HG02571 (cell line): ENCODE measurements at regions not wholly inside any gene's neighbourhood (a gene's known extent, or its start where the extent isn't known, plus 50 kb on each side); places are given as distances from the start of the nearest gene placed in this dataset.
"Not testable (repeated sequence)": the region's sequence is repeated elsewhere in the genome, so short reads cannot be mapped to it uniquely, and the experiment has no call there.

ENCODE experiments used
- ATAC-seq: cut with Tn5 transposase; IDR thresholded peaks from one replicate; pipeline ENCODE4 v1.9.1; 2021; ENCODE audit warnings: mild to moderate bottlenecking, moderate library complexity; ENCODE audit not compliant: unreplicated experiment

DNA sequence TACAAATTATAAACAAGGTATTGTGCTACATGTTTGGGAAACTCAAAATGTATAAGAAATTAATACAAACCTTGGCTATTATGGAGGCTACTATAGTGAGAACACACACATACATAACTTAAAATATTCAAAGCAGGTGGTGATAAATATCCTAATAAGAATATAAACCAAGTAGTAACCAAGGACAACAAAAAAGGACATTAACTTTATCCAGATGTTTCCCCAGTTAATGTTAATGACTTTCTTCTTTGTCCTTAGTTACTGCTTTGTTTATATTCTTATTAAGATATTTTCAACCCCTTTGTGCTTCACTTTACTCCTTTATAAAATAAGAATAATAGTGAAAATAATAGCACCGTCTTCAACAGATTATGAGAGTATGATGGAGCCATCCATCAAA, 241.6 kb downstream of the CALCRL start:
- no peak for ATAC-seq

DNA sequence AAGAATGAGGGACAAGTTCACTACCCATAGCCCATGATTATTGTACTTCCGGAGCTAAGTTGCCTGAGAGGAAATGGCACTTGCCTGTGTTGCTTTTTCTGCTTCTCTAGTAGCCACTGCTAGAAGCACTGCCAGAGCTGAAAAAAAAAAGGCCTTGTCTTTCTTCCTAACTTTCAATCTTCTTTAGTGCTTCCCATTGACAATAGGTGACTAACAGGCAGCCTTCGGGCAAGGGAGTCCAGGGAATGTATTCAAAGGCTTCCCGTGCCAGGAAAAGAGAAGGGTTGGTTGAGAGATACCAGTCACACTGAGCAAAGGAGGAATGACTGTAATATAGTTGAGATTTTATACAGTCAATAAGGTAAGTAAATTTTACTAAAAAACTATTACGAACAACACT, 242.0 kb downstream of the CALCRL start:
- ATAC-seq, result no peak

DNA sequence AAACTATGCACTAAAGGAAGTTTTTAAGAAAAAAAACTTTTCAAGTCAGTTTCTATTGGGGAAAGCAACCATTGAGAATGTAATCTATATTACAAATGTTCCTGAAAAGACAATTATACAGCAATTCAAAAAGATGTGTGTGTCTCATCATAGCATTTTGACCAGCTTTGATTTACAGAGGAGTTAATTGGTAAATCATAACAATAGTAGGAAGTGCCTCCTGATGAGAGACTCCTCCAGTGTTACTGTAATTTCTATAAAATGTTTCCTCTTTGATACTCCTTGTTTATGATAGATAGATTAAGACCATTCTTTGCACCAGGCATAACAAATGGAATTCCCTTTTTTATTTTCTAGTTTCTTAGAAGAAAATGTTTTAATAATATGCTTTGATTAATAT, 249.9 kb downstream of the CALCRL start:
- ATAC-seq, result no peak

DNA sequence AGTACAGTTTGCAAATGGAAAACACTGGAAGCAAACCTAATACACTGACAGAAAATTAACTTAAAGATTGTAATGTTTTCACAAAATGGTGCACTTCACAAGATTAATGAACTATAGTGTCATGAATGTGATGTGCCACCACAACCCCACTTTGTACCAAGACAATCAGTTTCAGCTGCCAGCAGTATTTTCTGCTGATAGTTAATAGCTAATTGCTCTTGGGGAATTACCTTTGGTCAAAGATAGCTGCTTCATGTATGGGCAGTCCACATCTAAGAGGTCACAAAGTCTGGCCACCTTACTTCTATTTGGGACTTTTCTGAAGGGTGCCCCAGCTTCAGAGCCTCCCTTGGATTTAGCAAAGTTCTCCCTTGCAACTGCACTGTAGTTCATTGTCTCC, 254.0 kb downstream of the CALCRL start:
- no peak for ATAC-seq

GRCh38 chr2:187188783-187189631, 259.0 kb downstream of the CALCRL start:
- ATAC-seq, result no peak

DNA sequence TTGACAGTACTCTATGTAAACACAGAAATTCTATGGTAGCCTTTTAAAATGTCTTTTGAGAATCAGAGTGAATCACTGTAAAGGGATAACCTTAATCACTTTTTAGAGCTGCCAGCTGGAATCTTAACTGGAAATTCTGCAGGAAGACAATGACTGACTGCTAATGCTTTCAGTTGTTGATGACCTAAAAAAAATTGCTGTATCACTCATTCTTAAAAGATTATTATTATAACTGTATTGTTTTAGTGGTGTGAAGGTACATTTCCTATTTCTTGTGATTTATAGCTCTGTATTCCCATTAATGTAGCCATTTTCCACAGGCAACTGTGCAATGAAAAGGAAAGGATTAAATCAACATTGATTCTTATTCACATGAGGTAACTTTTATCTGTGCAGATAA, 260.5 kb downstream of the CALCRL start:
- ATAC-seq, result no peak

GRCh38 chr2:187180529-187180928, 267.5 kb downstream of the CALCRL start:
- no peak for ATAC-seq

- ATAC-seq, result not testable (repeated sequence)
Measured at GRCh38 chr2:187178876-187179275, 269.2 kb downstream of the CALCRL start.

GRCh38 chr2:187177253-187177652, 270.8 kb downstream of the CALCRL start:
- ATAC-seq, result no peak

DNA sequence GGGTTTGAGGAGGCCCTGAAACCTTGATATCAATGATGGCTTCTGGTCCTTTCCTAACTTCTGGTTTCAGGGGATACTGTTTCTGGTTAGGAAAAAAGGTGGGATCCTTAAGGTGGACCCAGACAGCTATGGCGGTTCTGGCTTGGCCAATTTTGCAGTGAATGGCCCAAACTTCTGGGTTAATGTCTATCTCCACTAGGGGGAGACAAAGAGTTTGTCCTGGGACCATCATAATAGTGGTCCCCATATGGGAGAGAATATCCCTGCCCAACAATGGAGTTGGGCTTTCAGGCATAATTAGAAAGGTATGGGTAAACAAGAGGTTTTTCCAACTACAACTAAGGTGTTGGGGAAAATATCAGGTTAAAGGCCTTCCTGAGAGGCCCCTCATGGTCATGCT, 273.5 kb downstream of the CALCRL start:
- no peak for ATAC-seq

GRCh38 chr2:187171318-187171717, 276.7 kb downstream of the CALCRL start:
- ATAC-seq, result no peak

- no peak for ATAC-seq
Measured at GRCh38 chr2:187169864-187170263, 278.2 kb downstream of the CALCRL start.

- ATAC-seq, result peak; percentile 68
Measured at GRCh38 chr2:187168720-187169713, 279.0 kb downstream of the CALCRL start.

- ATAC-seq, result no peak
Measured at GRCh38 chr2:187167491-187167890, 280.6 kb downstream of the CALCRL start.

DNA sequence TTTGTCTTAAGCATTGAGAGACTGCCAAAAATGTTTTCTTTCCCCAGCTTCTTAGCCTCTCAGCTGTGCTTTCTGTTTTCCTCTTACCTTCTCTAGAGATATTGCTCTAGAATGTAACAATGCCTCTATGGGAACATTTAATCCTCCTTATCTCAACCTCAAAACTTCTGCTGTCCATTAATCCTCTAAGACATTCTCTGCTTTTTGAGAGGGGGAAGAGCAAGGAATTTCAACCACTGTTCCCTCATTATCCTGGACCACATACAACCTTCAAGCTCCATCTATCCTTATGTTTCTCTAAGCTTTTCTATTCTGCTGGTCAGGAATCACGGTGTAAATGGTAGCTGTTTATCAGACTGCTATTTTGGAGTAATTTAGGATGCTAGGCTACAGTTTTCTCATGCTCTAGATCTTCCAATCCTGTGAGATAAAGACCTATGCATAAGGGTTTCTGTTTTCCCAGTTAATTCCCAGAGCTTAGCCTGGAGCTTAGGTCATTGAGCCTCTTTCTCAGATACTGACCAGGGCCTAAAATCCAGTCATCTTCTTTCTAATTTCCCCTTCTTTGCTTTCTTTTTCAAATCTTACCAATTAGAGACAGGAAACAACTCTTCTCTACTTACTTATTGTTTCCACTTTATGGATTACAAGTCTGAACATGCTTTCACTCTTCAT, 282.0 kb downstream of the CALCRL start:
- ATAC-seq, result no peak

DNA sequence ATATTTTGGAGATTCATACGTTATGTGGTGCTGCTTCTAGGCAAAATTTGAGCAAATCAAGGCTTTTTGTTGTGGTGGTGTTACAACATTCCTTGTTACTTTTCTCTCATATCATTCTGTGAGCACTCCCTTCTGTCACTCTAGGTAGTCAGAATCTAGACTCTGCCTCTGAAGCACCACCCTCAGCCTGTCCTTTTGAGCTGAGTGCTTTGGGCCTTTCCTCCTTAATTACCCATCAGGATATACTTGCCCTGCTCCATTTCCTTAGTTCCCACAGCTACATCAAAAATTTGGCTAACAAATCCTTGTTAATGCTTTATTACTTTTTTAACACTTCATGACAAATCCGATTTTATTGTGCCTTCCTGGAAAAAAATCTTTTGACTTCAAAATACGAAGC, 289.6 kb downstream of the CALCRL start:
- ATAC-seq, result no peak

DNA sequence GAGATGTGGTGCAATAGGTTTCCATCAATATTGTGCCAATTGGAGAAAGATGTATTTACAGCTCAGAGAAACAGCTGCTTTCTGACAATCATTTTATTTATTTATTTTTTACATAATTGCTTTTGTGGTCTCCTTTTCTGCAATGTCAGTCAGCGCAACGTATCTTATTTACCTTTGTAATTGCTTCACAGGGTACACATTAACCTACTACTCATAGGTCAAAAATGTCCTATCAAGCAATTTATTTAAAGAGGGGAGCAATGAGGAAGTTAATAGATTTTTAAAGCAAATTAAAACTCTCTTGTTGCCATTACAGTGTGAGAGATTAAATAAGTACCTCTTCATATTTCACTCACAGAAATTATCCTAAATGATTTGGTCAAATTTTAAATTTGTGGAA, 291.0 kb downstream of the CALCRL start:
- no peak for ATAC-seq

DNA sequence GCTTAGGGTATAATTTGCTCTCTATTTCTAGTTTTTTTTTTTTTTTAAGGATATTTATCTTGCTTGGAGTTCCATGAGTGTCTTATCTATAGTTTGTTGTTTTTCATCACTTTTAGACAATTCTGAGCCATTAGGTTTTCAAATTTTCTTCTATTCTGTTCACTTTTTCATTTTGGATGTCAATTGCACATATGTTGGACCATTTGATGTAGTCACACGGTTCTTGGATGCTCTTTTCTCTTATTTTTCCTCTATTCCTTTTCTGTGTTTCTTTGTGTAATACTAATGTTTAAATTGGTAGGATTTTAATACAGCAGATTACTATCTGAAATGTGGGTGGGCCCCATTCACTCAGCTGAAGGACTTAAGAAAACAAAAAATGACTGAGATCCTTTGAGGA, 292.6 kb downstream of the CALCRL start:
- ATAC-seq, result no peak

- no peak for ATAC-seq
Measured at GRCh38 chr2:187150670-187151069, 297.4 kb downstream of the CALCRL start.

GRCh38 chr2:187148059-187148714, 299.2 kb upstream of the ZSWIM2 start:
- no peak for ATAC-seq

DNA sequence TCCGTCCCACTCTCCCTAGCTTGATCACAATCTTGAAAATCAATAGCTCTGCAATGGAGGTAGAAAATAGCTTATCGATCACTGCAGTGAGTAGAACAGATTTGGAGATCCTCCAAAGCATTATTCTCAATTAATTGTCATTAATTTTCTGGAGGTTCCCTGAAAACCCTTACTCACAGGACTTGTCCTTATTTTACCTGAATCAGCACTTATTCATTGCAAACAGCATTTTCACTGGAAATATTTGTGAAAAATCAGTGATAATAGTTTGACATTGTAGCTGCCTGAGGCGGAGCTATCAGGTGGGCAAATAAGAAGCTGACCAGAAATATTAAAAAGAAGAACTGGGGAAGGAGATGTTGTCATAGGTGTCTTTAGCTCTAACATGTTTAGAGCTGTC, 294.6 kb upstream of the ZSWIM2 start:
- ATAC-seq, result no peak
